GM18505 (cell line): ENCODE measurements at regions not wholly inside any gene's neighbourhood (a gene's known extent, or its start where the extent isn't known, plus 50 kb on each side); places are given as distances from the start of the nearest gene placed in this dataset.
"Not testable (repeated sequence)": the region's sequence is repeated elsewhere in the genome, so short reads cannot be mapped to it uniquely, and the experiment has no call there.

ENCODE experiments used
- ATAC-seq: cut with Tn5 transposase; IDR thresholded peaks from one replicate; pipeline ENCODE4 v1.9.1; 2021; ENCODE audit not compliant: unreplicated experiment
- POLR2A ChIP-seq: IDR thresholded peaks from 4 replicates; pipeline ENCODE4 v1.6.1; 2011; ENCODE audit warnings: borderline replicate concordance; ENCODE audit not compliant: insufficient read depth, insufficient read length; ENCODE audit errors: extremely low read depth

DNA sequence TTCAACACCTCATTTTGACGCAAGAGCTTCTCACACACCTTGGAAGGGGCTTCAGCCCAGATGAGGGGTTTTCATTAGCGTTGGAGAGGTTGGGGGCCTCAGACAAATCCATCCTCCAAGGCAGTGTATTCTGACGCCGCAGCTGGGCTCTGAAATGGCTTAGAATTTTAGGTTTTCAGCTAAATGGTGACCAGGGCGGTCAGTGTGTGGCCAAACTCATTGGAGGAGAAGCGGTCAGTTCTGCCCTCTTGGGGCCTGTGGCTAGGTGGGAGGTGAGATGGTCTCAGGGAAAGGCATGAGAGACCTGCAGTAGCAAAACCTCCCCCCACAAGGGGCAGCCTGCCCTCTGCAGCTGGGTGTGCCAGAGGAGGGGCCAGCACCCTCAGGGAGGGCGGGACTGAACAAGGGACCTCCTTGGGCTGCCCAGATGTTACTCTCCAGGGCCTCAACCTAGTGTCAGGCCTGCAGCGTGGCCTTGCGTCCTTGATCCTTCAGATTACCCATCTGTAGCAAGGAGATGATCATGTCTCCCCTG lies 155.8 kb downstream of the URI1 start:
- TF ChIP-seq POLR2A = no peak
- ATAC-seq = no peak

DNA sequence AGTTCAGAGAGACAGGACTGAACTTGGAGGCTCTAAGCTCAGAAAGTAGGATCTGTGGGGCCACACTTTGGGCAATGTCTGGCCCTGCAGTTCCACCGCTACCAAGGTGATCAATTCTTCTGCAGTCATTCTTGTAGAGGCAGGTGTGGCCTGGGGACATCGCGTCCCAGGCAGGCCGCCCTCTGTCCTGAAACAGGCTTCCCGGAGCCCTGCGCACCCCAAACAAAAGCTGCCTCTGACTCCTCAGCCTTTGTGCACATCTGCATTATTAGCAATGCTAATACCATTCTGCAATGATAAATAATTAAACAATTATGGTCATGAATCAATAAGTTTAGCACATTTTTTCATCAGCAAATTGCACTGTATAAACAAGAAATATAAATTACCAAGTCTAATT lies 160.2 kb downstream of the URI1 start:
- TF ChIP-seq POLR2A = no peak
- no peak for ATAC-seq

DNA sequence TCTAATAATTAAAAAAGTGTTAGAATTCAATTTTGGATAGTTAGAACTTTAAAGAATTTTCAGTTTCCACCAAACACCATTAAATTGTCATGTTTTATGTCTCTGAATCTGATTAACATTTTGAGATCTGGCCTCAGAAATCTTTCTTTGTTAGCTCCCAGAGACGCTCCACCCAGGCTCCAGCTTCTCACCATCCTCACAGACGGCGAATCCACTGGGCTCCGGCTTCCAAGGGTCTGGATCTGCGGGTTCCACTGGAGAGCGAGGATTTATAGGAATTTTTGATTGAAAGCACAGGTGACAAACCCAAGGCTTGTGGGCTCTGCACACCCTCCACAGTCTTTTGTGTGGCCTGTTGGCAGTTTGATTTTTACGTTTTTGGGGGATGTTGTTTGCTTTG lies 160.6 kb downstream of the URI1 start:
- no peak for TF ChIP-seq POLR2A

DNA sequence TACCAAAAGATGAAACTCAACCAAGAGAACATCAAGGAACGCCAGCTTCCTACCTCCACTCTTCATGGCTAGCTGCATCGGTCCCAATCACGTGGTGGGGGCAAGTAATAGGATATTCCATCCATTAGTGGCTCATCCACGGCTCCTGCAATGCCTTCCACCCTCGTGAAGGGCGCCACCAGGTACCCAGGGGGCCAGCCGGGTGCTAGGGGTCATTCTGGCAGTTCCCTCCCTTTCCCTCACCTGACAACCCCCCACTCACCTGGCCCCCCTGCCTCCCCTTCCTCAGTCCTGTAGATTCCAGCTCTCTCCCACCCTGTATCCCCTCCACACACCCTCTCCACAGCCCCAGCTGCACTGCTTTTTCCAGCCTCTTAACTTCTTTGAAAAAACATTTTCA lies 161.9 kb downstream of the URI1 start:
- ATAC-seq = no peak
- TF ChIP-seq POLR2A = no peak

More for the DNA sequence above, 160.6 kb downstream of the URI1 start:
- no peak for ATAC-seq

DNA sequence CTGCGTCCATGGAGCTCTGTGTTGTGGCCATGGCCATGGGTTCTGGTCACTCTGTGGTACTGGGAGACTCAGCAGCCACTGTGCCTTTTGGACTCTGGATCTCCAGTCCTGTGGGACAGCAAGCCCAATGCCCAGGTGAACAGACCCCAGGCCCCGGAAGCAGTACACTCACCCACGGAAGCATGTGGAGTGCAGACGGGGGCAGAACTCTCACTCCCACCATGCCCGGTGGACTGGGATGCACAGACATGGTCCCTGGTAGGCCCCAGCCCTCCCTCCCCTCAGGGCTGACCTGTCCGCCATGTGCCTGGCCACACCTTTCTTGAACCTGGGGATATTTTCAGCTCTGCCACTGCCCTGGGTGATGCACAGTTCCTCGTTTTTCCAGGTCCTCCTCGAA lies 163.3 kb downstream of the URI1 start:
- ATAC-seq = no peak
- no peak for TF ChIP-seq POLR2A

DNA sequence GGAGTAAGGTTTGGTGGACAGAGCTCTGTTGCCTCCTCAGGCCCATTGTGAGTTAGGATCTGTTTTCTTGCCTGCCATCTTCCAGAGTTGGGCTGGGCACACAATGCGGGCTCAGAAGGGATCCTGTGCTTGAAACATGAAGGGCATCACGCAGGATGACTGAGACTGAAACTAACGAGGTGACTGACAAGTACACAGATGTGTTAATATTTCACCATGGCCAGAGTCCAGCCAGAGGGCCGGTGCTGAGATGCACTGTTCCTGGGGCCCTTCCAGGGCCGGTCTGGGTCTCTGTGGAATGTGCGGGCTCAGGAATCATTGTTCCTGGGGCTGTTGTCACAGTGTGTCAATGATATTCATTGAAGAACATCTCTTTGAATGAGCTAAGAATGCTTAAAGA lies 163.7 kb downstream of the URI1 start:
- TF ChIP-seq POLR2A = no peak
- ATAC-seq = no peak

DNA sequence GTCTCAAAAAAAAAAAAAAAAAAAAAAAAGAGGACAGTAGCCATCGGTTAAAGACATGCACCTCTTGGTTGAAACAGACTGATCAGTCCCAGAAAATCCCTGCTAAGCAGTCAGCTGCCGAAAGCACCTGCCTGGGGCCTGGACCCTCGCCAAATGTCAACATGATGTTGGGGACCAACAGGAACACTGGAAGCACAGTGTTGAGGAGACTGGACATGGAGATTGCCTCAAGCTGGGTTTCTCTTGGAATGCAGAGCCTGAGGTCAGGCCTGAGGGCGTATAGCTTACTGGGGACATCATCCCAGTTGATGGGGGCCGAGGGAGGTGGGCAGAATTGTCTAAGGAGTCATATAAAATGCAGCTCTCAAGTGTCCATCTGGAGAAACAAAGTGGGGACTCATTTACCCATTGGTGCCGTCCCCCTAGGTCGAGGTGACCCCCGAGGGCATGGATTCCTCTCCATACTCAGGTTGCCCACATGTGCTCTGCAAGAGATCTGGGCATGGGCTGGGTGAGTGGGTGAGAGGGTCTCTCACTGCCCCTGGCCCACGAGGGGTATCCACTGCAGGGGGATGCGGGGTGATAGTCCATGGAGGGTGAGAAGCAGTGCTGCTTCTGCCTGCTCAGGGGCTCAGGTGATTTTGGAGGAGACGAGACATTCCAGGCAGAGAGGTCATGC lies 164.5 kb downstream of the URI1 start:
- TF ChIP-seq POLR2A = no peak
- ATAC-seq = no peak

DNA sequence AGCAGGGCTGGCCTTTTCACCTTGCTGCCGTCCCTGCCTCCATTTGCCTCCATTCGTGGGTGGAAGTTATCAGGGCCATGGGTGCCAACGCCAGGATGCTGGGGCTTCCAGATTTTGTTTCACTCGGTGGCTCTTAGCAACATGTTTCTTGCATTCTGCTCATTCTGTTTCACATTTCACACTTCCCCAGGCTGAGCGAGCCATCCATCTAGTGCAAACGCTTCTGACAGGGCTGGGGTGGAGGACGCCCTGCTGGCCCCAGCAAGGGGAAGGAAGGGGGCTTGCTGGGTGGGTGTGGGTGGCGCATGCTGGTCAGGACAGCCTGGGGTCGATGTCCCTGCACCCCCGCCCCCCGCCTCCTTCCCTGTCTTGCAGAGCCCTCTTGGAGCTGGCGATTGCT lies 165.2 kb downstream of the URI1 start:
- no peak for ATAC-seq
- no peak for TF ChIP-seq POLR2A

DNA sequence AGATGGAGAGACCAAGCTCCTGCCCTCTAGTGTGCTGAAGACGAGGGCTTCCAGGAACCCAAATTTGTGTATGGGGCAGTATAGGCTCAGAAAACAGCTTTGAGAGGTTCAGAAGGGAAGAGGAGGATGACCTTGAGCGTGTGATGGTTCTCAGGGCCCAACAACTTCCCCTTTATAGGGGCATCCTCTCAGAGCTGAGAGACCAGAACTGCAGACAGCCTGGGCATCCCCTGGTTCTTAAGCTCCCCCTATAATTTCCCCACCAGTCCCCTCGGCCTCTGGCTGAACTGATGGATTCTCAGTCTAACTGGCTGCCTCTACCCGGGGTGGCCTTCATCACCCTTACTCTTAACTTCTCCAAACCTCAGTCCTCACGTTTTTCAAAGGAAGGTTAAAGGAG lies 167.5 kb downstream of the URI1 start:
- no peak for ATAC-seq
- no peak for TF ChIP-seq POLR2A

DNA sequence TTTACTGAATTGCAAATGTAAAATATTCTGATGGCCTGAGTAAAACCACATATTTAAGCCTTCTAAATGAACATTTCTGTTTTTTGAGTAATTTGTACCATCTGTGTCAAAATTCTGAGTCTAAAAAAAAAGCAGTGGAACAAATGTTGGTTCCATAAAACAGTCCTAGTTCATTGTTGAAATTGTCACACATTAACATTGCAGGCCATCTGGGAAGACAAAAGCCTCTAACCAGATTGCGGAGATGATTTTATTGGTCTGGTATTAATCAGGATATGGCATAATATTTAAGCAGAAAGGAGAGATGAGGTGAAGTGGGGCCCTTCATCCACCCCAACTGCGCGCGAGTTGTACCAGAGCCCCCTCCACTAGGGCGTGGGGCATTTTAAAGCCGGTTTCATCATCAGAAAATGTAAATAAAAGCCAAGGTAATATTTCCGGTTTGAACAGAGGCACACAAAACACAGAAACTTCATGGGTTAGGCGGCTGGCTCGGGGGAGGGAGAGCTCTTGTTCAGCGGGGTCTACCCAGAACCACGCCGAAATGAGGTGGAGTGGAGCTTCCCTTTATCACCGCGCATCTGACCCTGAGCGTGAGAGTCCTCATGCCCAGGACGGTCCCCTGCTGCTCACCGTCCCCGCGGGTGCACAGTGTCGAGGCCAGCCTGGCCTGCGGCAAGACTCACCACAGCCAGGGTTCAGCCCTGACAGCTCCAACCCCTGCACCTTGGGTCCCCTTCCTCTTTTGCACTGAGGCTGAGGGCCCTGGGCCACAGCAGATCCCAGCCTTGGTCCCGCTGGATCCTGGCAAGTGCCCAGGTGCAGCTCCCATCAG lies 169.2 kb downstream of the URI1 start:
- ATAC-seq = no peak

DNA sequence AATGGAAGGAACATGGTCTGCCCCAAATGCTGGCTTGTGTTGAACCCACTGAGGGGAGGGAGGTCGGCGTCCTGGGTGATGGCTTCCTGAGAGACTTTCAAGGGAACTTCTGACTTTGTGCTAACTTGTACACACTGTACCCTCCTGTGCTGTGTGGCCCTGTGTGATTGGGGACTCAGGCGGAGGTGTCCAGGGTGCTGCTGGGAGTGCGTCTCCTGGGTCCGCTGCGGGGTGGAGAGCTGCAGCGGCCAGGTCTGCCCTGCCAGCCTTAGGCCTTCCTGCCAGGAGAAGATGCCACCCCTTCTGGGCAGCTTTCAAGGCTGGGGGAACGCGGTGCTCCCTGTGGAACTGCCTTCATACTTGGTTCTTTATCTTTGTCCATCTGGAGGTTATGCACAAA lies 170.1 kb downstream of the URI1 start:
- ATAC-seq = no peak
- TF ChIP-seq POLR2A = no peak

More for the DNA sequence above, 169.2 kb downstream of the URI1 start:
- no peak for TF ChIP-seq POLR2A

DNA sequence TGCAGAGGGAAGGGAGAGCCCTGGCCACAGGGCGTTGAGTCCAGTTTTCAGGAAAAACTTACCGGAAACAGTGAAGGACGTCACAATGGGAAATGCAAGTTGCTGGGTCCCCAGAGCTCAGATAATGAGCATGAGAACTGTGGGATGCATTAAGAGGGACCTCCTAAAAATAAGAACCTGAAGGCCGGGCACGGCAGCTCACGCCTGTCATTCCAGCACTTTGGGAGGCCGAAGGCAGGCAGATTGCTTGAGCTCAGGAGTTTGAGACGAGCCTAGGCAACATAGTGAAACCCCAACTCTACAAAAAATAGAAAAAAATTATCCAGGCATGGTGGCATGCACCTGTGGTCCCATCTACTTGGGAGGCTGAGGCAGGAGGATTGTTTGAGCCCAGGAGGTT lies 170.6 kb downstream of the URI1 start:
- no peak for TF ChIP-seq POLR2A
- no peak for ATAC-seq

DNA sequence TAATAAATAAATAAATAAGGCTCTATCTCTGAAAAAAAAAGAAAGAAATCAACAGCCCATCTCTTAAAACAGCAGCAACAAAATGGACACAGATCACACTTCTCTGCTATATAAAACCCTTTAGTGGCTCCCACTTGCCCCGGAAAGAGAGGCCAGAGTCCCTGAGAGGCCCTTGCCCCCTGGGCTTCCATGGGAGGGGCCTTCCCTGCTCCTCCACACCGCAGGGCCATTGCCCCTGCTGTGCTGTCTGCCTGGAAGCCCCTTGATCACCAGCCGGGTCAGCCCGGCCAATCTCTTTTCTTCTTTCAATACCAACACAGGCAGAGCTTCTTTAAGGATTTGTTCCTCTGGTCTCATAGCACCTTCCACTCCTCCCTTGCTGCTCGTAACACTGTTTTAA lies 171.1 kb downstream of the URI1 start:
- no peak for ATAC-seq
- no peak for TF ChIP-seq POLR2A

DNA sequence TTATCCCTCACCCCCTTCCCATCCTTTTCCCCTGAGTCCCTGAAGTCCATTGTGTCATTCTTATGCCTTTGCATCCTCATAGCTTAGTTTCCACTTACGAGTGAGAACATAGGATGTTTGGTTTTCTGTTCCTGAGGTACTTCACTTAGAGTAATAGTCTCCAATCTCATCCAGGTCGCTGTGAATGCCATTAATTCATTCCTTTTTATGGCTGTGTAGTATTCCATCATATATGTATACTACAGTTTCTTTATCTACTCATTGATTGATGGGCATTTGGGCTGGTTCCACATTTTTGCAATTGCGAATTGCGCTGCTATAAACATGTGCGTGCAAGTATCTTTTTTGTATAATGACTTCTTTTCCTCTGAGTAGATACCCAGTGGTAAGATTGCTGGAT lies 172.1 kb downstream of the URI1 start:
- not testable (repeated sequence) for ATAC-seq
